HG03439 (cell line): ENCODE measurements at regions not wholly inside any gene's neighbourhood (a gene's known extent, or its start where the extent isn't known, plus 50 kb on each side); places are given as distances from the start of the nearest gene placed in this dataset.
A peak's percentile ranks its signal among the peaks of the same experiment; 100 is the strongest.

Source experiments
- ATAC-seq: cut with Tn5 transposase; IDR thresholded peaks from one replicate; pipeline ENCODE4 v1.9.1; 2021; ENCODE audit warnings: mild to moderate bottlenecking, moderate library complexity; ENCODE audit not compliant: unreplicated experiment

DNA sequence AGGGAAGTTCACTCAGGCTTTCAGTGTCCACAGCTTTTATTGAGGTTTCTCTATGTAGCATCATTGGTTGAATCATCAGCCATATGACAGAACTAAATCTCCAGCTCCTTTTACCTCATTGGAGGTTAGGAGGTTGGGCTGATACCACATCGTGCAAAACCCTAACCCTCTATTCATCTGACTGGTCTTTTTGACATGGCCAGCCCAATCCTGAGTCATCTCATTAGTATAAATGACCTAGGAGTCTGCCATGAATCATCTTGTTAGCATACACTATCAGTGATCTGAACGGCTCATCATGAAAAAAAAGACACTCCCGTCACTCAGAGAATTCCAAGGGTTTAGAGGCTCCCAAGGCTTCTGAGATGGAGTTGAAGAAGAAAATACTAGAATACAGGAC is 669.8 kb upstream of the POT1 start:
- ATAC-seq: no peak

DNA sequence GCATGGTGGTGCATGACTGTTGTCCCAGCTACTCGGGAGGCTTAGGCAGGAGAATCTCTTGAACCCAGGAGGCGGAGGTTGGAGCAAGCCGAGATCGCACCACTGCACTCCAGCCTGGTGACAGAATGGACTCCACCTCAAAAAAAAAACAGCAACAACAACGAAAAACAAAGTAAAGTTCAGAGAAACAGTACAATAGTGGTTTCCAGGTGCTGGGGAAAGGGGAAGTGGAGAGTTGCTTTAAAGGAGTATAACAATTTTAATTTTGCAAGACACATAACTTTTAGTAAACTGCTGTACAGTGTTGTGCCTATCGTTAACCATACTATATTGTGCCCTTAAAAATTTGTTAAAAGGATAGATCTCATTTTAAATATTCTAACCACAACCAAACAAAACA is 662.7 kb upstream of the POT1 start:
- ATAC-seq: no peak

DNA sequence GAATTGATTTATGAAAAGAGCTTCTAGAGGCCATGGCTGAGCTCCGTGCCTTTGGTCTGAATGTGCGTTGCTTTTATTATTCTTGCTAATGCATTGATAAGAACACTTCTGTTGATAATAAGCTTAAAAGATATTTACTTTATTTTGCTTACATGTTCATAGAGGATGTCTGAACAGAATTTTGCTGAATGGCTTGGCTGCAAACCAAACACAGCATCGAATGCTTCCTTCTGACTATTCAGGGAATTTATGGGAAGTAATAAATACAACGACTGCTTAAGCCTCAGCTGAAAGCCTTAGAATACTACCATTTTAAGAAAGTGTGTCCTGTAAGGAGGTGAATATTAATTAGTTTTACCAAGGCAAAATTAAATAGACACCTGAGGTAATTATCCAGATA is 643.5 kb upstream of the POT1 start:
- ATAC-seq: no peak

DNA sequence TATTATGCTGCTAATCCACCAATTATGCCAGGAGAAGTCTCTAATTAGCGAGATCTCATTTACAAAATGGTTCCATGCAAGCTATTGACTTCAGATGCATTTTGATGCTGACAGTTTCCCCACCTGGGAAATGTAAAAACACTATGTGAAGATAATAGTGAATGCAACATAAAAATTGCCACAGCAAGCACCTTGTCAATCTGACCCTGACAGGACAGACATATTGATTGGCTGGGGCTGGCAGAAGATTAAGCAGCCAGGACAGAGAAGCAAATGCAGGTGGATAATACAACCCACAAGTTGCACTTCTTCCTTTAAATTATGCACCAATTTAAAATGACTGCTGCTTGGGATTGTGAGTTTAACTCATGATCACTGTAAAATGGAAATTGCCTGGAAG is 642.8 kb upstream of the POT1 start:
- no peak for ATAC-seq

DNA sequence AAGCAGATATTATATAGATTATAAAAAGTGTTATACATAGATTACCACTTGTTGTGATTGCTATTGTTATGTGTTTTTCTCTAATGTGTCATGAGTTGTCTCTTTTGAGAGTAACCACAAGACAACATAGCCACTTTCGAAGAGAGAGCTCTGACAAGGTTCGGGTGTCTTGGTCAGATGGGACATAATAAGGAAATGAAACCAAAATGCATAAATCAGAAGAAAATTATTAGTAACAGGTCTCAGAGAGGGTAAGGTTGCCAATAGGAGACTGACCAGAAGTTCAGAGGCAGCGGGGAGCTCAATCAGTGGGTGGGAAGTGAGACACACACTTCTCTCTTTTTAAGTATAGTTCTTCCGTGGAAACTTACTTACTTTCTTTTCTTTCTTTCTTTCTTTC is 639.2 kb upstream of the POT1 start:
- ATAC-seq: peak; percentile 100

DNA sequence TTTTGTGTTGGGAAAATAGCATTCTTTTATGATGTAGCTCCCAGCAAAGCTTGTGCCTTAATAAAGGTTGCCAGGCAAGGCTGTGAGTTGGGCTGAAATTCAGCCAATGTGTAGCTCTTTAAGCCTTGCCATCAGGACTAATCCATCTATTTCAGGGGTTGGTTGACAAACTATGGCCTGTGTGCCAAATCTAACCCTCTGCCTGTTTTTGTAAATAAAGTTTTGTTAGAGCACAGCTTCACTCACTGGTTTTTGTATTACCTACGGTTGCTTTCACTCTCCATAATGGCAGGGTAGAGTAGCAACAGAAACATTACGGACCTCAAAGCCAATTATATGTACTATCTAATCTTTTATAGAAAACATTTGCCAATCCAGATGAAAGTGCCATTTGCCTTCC is 638.1 kb upstream of the POT1 start:
- ATAC-seq: no peak

DNA sequence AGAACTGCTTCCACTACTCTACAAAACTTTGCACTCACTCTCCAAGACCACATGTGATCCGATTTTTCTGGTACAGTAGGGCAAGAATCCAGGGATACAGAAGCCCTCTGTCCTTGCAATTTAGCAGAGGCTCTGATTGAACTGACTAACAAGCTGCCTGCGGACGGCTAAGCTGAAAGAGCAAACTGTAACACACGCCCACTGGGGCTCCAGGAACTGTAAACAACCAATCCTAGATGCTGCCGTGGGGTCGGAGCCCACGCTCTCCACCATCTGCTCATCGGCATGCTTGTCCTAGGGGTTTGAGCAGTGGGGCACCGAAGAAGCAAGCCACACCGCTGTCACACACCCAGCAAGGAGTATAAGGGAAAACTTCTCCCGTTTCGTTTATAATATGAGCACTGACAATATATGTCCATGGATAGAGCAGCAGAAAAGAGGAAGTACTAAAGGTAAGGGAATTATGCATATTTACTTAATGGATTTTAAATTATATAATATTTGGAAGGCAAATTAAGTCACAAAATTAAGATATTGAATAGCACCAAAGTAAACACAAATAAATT is 634.4 kb upstream of the POT1 start:
- ATAC-seq: no peak

DNA sequence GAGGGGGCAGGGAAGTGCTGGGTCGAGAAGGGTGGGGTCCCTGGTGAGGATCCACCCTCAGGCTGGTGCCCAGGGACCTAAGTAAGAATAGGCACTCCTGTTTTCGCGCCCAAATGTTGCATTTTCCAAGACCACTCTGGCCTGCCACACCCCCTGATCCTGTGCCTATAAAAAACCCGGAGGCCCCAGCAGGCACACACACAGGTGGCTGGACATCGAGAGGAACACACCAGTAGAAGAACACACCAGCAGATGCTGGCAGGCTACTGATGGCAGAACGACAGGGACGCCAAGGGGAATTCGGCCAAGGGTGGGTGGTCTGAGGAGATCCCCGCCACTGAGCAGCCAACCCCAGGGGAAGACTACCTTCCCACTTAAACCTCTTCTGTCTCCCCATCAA is 633.9 kb upstream of the POT1 start:
- no peak for ATAC-seq

DNA sequence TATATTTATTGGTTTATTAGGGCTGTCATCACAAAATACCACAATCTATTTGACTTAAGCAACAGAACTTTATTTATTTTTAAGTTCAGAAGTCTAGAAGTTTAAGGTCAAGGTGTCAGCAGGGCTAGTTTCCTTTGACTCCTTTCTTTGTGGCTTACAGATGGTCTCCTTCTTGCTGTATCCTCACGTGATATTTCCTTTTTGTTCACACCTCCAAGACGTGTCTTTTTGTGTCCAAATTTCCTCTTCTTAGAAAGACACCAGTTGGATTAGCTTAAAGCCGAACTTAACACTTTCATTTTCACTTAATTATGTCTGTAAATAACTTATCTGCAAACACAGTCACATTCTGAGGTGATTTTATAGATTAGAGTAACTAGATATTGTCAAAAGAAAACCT is 631.4 kb upstream of the POT1 start:
- ATAC-seq: no peak

DNA sequence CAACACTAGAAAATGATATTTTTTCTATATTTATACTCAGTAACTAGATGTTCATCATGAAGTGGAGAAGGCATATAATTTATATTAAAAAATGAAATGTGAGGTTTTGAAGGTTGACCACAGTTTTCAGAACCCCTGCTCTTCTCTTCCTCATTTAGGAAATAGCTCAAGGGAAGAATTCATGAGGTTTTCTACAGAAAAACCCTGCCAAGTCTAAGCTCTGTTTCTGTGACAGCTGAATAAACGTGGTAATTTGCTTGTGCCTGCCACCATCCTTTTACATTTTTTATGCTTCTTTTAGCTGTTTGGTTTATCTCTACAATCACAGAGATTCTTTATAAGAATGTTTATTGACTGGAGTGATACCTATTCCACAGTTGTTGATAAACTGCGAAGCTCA is 630.3 kb upstream of the POT1 start:
- no peak for ATAC-seq

DNA sequence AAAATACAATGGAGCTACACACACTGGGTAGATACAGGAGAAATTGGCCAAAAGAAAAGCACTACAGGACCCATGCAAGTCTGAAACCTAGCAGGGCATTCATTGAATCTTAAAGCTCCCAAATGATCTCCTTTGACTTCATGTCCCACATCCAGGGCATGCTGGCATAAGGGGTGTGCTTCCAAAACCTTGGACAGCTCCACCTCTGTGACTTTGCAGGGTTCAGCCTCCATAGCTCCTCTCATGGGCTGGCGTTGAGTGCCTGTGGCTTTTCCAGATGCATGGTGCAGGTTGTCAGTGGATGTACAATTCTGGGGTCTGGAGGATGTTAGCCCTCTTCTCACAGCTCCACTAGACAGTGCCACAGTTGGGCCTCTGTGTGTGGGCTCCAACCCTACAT is 626.3 kb upstream of the POT1 start:
- ATAC-seq: no peak

DNA sequence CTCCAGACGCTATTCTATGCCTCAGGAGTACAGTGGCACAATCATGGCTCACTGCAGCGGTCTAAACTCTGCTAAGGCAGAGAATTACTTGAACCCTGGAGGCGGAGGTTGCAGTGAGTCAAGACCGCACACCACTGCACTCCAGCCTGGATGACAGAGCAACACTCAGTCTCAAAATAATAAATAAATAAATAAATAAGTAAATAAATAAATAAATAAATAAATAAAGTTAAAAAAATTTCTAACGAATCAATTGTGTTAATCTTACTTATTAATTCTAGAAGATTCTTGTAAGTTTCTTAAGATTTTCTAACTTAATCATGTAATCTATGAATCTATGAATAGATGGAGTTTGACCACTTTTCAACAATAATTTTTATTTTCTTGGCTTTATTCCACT is 621.4 kb upstream of the POT1 start:
- ATAC-seq: no peak

DNA sequence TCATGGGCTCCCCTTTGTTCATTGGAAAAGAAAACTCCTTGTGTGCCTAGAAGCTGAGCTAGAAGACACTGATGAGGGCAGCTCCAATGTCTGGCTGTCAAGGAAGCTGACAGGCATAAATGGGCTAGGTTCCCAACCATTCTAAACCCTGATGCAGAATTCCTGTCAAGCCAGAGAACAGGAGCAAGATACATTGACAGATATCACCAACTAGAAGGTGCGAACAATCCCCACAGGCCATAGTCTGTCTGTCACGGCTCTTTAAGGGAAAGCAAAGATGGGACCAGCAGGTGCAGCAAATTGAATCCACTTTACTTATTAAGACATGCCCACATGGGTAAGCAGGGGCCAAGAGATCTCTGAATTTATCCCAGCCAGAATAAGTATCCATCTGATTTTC is 617.9 kb upstream of the POT1 start:
- no peak for ATAC-seq

DNA sequence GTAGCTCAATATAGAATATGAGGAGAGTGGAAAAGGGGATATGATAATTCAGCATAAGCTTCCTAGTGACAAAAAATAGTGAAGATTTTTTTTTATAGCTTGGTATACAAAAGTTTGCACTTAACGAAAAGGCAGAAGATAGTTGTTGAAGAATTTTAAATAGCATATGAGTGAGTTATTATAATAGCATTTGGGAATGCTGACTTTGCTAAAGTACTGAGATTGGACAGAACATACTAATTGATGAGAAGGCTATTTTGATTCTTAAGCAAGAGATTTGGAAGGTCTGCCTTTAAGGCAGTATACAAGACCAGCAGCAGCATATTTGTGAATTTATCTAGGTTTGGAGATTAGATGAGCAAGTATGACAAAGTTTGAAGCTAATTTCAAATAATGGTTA is 600.9 kb upstream of the POT1 start:
- no peak for ATAC-seq

DNA sequence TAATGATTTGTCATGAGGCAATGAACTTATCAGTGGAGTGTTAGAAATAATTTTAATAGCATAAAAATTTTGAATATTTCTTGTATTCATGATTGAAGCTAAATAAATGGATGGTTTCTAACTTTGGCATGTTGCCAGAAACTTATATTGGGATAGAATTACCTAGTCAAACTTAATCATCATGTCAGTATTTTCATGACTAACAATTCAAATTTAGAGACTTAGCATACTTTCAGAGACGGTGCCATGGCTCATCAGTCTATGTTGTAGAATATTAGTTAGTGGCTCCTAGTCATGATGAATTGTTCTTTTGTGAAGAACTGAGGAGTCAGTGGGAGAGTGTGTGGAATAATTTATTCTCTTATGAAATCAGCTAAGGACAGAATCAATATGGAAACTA is 599.6 kb upstream of the POT1 start:
- ATAC-seq: no peak

DNA sequence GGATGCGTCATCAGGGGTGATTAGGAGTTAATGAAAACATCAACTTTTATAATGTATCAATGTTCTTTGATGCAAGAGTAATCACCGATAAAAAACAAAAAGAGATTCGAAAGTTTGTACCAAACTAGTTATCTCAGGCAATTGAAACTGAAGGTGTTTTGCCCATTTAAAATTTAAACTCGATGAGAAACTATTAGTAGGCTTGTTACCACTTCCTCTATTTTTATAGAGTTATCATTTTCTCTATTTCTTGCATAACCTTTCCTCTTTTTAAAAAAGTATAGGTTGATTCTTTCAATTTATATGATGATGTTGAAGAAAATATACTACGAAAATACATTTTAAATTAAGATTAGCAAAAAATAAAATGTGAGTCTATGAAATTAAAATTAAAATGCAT is 597.3 kb upstream of the POT1 start:
- no peak for ATAC-seq

DNA sequence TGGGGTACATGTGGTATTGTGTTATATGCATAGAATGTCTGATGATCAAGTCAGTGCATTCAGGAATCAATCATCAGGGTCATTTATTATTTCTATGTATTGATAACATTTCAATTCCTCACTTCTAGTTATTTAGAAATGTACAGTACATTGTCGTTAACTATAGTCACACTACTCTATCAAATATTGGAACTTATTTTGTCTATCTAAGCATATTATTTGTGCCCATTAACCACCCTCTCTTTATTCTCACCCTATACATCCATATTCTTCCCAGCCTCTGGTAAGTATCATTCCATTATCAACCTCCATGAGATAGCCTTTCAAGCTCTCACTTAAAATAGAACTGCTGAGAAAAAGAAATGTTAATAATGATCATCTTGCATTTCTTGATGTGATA is 596.5 kb upstream of the POT1 start:
- no peak for ATAC-seq

DNA sequence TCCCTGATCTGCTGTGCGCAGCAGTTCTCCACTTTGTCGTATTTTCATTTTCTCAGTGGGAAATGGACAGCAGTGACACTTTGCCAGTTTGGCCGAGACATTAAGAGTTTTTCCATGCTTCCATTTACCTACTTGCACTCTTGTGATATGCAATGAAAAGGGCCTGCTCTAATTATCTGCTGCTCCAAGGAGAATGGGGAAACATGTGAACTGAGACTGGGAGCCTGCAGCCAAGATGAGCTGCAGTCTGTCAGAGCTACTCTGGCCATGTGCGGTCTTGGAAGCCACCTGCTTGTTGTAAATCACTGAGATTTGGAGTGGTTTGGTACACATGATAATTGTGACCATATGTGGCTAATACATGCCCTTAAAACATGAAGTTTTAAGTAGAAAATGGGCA is 586.6 kb upstream of the POT1 start:
- no peak for ATAC-seq

DNA sequence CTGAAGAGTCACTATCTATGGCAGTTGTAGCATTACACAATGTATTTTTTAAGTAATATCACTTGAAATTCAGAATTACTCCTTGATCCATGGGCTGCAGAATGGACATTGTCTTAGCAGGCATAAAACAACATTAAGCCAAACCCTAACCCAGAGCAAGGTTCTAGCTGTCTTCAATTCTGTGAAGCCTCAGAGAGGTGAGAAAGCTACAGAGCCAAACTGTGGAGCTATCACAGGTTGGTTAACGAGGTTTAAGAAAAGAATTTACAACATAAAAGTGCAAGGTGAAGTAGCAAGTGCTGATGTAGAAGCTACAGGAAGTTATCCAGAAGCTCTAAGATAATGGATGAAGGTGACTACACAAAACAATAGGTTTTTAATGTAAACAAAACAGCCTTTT is 582.7 kb upstream of the POT1 start:
- ATAC-seq: no peak

DNA sequence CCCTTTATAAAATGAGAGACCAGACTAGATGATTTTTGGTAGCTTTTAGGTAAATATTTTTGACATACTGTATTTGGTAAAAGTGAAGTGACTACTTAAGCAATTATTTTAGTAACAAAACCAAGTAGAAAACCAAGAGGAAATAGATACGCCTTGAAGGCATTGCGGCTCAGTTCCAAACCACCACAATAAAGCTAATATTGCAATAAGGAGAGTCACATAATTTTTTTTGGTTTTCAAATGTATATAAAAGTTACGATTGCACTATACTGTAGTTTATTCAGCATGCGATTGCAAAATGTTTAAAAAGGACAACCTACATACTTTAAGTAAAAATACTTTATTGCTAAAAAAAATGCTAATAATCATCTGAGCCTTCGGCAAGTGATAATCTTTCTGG is 581.7 kb upstream of the POT1 start:
- ATAC-seq: no peak

DNA sequence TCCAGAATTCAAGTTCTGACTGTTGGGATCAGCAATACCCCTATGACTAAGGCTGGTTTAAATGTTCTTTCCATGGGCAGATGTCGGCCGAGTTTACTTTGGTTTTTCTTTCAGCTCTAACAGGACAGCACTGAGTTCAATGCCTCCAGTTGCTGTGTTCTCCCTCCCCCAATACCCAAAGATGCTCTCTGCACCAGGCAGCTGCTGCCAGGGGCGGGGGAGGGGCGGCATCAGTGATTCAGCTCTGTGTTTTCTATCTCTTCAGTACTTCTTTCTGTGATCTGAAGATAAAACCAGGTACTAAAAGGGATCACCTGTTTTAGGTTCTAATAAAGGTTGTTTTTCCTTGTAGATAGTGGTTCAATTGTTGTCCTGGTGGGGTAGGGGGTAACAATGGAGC is 576.7 kb upstream of the POT1 start:
- no peak for ATAC-seq

DNA sequence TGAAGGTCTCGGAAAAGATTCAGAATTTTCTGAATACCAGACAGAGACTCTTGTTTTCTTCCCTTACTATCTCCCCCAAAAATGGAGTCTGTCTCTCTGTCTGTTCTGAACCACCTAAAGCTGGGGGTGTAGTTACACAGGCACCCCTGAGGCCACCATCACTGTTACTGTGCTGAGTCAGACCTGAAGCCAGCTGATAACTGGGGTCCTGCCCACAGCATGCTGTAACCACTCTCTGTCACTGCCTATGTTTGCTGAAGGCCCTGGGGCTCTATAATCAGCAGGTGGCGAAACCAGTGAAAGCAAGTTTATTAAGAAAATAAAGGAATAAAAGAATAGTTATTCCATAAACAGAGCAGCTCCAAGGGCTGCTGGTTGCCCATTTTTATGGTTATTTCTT is 575.2 kb upstream of the POT1 start:
- ATAC-seq: no peak

DNA sequence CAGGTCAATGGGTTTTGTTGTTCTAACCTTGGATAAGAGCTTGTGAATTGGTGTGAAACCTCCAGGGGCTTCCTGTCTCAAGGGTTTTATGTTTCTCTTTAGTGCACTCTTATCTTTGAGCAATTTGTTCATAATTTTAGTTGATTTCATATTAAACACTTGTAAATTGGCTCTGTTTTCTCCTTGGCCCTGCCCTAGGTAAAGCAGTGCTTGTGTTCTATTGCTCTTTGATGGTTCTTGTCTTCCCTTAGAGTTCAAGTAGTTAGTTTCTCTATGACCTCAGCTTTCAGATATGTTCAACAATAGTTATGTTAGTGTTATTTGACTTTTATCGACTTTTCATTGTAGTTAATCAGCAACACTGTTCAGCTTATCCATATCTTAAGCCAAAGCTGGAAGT is 566.4 kb upstream of the POT1 start:
- no peak for ATAC-seq

DNA sequence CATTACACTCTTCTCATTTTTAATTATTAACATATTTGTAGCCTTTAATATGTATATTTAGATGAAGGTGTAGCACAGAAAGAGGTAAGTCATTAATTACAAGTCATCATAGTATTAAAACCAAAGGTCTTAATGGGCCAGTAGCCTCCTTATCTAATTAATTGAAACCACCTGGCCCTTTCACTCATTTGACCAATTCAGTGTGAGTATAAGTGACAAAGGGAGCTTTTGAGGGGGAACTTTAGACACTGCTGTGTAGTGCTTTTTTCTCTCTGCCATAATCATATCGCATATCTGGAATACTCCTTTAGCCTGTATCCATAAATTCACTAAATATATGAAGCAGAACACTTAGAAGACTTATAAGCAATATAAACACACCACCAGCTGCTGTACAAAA is 562.9 kb upstream of the POT1 start:
- no peak for ATAC-seq
